Neural crest cell (in vitro differentiated cells): ENCODE measurements at regions not wholly inside any gene's neighbourhood (a gene's known extent, or its start where the extent isn't known, plus 50 kb on each side); places are given as distances from the start of the nearest gene placed in this dataset.

ENCODE experiments used
- DNase-seq: peaks from one replicate; pipeline ENCODE4 v3.0.0; 2021; ENCODE audit warnings: low read depth, mixed read lengths, low spot score
- H3K27ac Mint-ChIP-seq: one replicate; pipeline ENCODE4 v1.8.0; 2021; ENCODE audit warnings: mild to moderate bottlenecking, mixed read lengths; ENCODE audit not compliant: unreplicated experiment
- H3K27me3 Mint-ChIP-seq: 2 replicates; pipeline ENCODE4 v1.8.0; 2021; ENCODE audit warnings: low read depth, mild to moderate bottlenecking, mixed read lengths
- H3K36me3 Mint-ChIP-seq: 2 replicates; pipeline ENCODE4 v1.8.0; 2021; ENCODE audit warnings: low read depth, mild to moderate bottlenecking, mixed read lengths
- H3K4me1 Mint-ChIP-seq: 2 replicates; pipeline ENCODE4 v1.8.0; 2021; ENCODE audit warnings: mixed read lengths
- H3K4me3 Mint-ChIP-seq: one replicate; pipeline ENCODE4 v1.8.0; 2021; ENCODE audit warnings: mild to moderate bottlenecking, mixed read lengths
- H3K9me3 Mint-ChIP-seq: 2 replicates; pipeline ENCODE4 v1.8.0; 2021; ENCODE audit warnings: mixed read lengths
- CTCF ChIP-seq: fragments of 200-600 bp; sonication (generic); conservative IDR thresholded peaks from 2 replicates; pipeline ENCODE4 v1.5.0; 2021; ENCODE audit warnings: antibody characterized with exemption, mild to moderate bottlenecking

- no peak for DNase-seq
- H3K9me3 Mint-ChIP-seq: no peaks in the 10 kb centered on the region
- TF ChIP-seq CTCF: no peak
- H3K27ac Mint-ChIP-seq: no peak overlapping the region
- H3K27me3 Mint-ChIP-seq: no peaks in the 10 kb centered on the region
- H3K4me1 Mint-ChIP-seq: no peaks in the 10 kb centered on the region
- no peaks in the 10 kb centered on the region for H3K36me3 Mint-ChIP-seq
- no peak overlapping the region for H3K4me3 Mint-ChIP-seq
These were observed 101.7 kb upstream of the RAP2B start for GRCh38 chr3:153060346-153060745.

- no peaks in the 10 kb centered on the region for H3K36me3 Mint-ChIP-seq
- no peaks in the 10 kb centered on the region for H3K4me1 Mint-ChIP-seq
- no peak for DNase-seq
- H3K4me3 Mint-ChIP-seq: no peak overlapping the region
- no peaks in the 10 kb centered on the region for H3K9me3 Mint-ChIP-seq
- no peak for TF ChIP-seq CTCF
- no peaks in the 10 kb centered on the region for H3K27me3 Mint-ChIP-seq
- no peak overlapping the region for H3K27ac Mint-ChIP-seq
These were observed 100.0 kb upstream of the RAP2B start for GRCh38 chr3:153061938-153062528.

GRCh38 chr3:153063337-153063736 is 98.7 kb upstream of the RAP2B start:
- DNase-seq: no peak
- Mint-ChIP-seq H3K27me3 (no peaks in the 10 kb centered on the region), H3K9me3 (no peaks in the 10 kb centered on the region), H3K4me3 (no peak overlapping the region), H3K36me3 (no peaks in the 10 kb centered on the region), H3K27ac (no peak overlapping the region), H3K4me1 (no peaks in the 10 kb centered on the region)
- no peak for TF ChIP-seq CTCF

- Mint-ChIP-seq H3K9me3 (no peaks in the 10 kb centered on the region), H3K4me3 (no peak overlapping the region), H3K27me3 (no peaks in the 10 kb centered on the region), H3K27ac (peak overlapping the region; percentile 69), H3K36me3 (no peaks in the 10 kb centered on the region), H3K4me1 (no peaks in the 10 kb centered on the region)
- DNase-seq: no peak
- TF ChIP-seq CTCF: no peak
These were observed 95.0 kb upstream of the RAP2B start for GRCh38 chr3:153066983-153067382.

- Mint-ChIP-seq H3K27me3 (no peaks in the 10 kb centered on the region), H3K4me3 (no peak overlapping the region), H3K9me3 (no peaks in the 10 kb centered on the region), H3K27ac (no peak overlapping the region), H3K36me3 (no peaks in the 10 kb centered on the region), H3K4me1 (no peaks in the 10 kb centered on the region)
- no peak for DNase-seq
- no peak for TF ChIP-seq CTCF
These were observed 92.2 kb upstream of the RAP2B start for GRCh38 chr3:153069598-153070510.
